Gastroesophageal sphincter (tissue), 3 donors: ENCODE measurements at regions not wholly inside any gene's neighbourhood (a gene's known extent, or its start where the extent isn't known, plus 50 kb on each side); places are given as distances from the start of the nearest gene placed in this dataset.

Experiments
- CTCF ChIP-seq, 4 experiments: fragments of 200-600 bp in 2 of 4; fragments of 450-650 bp in 2 of 4; sonication (generic) in 1 of 4; IDR thresholded peaks; one replicate each; pipeline ENCODE4 v1.5.1; 2017 to 2019; ENCODE audit warnings: antibody characterized with exemption in 4 of 4, mild to moderate bottlenecking in 2 of 4, moderate library complexity in 2 of 4
- EP300 ChIP-seq: sonication (generic); formaldehyde crosslinking; IDR thresholded peaks from one replicate; pipeline ENCODE4 v1.6.1; 2017; ENCODE audit warnings: antibody characterized with exemption, mild to moderate bottlenecking
- POLR2A ChIP-seq, 2 donors: fragments of 450-650 bp; IDR thresholded peaks; one replicate each; pipeline ENCODE4 v1.6.1; 2017; ENCODE audit warnings: antibody characterized with exemption in 2 of 2, mild to moderate bottlenecking in 2 of 2, moderate library complexity in 1 of 2

- TF ChIP-seq CTCF (IDR thresholded peaks at IDR 0.05) (no peak), EP300 (no peak), POLR2A (IDR thresholded peaks at IDR 0.05) (no peak)
Measured at GRCh38 chr12:65643595-65644386, 180.5 kb upstream of the HMGA2 start.
